NCI-H128 (cell line): ENCODE measurements at regions not wholly inside any gene's neighbourhood (a gene's known extent, or its start where the extent isn't known, plus 50 kb on each side); places are given as distances from the start of the nearest gene placed in this dataset.

Experiments
- DNase-seq: peaks from one replicate; lab custom pipeline; 2025; ENCODE audit not compliant: unreplicated experiment; lab: John Stamatoyannopoulos, UW

- DNase-seq, result no peak
Measured at GRCh38 chr15:61299075-61299763, 70.1 kb upstream of the RORA start.

DNA sequence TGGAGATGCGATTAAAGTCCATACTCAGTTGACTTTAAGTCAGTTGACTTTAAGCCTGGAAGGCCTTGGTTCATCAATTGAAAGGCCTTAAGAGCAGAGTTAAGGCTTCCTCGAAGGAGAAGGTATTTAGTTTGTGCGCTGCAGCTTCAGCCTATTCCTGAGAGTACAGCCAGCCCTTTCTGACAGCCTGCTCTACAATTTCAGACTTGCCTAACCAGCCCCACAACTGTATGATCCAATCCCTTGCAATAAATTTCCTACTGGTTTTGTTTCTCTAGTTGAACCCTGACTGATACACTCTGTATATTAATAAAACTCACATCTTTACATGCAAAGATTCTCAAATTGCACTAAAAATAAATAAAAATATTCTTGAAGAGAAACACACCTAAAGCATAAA, 66.1 kb upstream of the RORA start:
- DNase-seq, result no peak

DNA sequence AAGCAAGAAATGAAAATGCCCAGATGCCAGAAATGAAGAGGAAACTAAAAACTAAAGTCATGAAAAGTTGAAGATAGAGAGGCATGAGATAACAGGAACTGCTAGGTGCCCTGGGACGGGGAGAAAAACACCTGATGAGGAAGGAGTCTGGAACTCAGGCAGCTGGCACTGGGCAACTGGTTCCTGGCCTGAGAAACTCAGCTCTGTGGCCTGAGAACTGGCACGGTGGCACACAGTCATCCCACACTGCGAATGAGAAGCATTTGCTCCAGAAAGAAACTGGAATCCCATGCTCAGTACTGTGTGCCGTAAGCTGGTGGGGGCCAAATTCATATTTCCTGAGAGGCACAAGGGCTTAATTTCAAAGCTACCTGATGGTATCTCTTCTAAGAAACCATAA, 53.6 kb upstream of the RORA start:
- DNase-seq, result no peak

GRCh38 chr15:61281328-61281727, 52.2 kb upstream of the RORA start:
- no peak for DNase-seq
